GM23248 (cell line): ENCODE measurements at regions not wholly inside any gene's neighbourhood (a gene's known extent, or its start where the extent isn't known, plus 50 kb on each side); places are given as distances from the start of the nearest gene placed in this dataset.

ENCODE experiments used
- EZH2 ChIP-seq: fragments of 200-600 bp; sonication (generic); IDR thresholded peaks from 2 replicates; pipeline ENCODE4 v1.6.1; 2018; ENCODE audit warnings: antibody characterized with exemption, mild to moderate bottlenecking; ENCODE audit not compliant: insufficient read depth, poor library complexity, severe bottlenecking
- EZH2phosphoT487 ChIP-seq: fragments of 200-600 bp; sonication (generic); IDR thresholded peaks from 2 replicates; pipeline ENCODE4 v1.6.1; 2018; ENCODE audit warnings: antibody characterized with exemption, moderate library complexity, mild to moderate bottlenecking, low read depth; ENCODE audit not compliant: insufficient read depth

- TF ChIP-seq EZH2phosphoT487 (no peak), EZH2 (no peak)
Observed at GRCh38 chr1:59233444-59233843, 63.5 kb upstream of the FGGY start.
